Keratinocyte (primary cell): ENCODE measurements at regions not wholly inside any gene's neighbourhood (a gene's known extent, or its start where the extent isn't known, plus 50 kb on each side); places are given as distances from the start of the nearest gene placed in this dataset.

Experiments
- DNase-seq: peaks from one replicate; pipeline ENCODE4 v3.0.0-alpha.2; 2011; ENCODE audit warnings: low read depth, missing footprints, low spot score
- FAIRE-seq: peaks from 2 replicates; lab custom pipeline; 2011; peaks lifted over from hg19 to GRCh38; lab: Jason Lieb, UNC
- H2AFZ ChIP-seq: 2 replicates; pipeline ENCODE4 v1.6.0; 2012; ENCODE audit warnings: low read length, control low read depth, inconsistent platforms; ENCODE audit not compliant: control insufficient read depth
- H3K27ac ChIP-seq: 2 replicates; pipeline ENCODE4 v1.5.1; 2011; ENCODE audit warnings: low read length; ENCODE audit not compliant: control insufficient read depth, insufficient read depth
- H3K27me3 ChIP-seq: 3 replicates; pipeline ENCODE4 v1.6.0; 2011; ENCODE audit warnings: low read length; ENCODE audit not compliant: control insufficient read depth, insufficient read depth; ENCODE audit errors: extremely low read depth
- H3K36me3 ChIP-seq, 2 experiments: 2 replicates in 1 of 2; 3 replicates in 1 of 2; pipeline ENCODE4 v1.5.1; 2011; ENCODE audit warnings: low read length in 2 of 2, mild to moderate bottlenecking in 1 of 2; ENCODE audit not compliant: control insufficient read depth in 2 of 2, insufficient read depth in 2 of 2; ENCODE audit errors: extremely low read depth in 1 of 2
- H3K4me1 ChIP-seq: 3 replicates; pipeline ENCODE4 v1.5.1; 2011; ENCODE audit warnings: low read length; ENCODE audit not compliant: control insufficient read depth, insufficient read depth; ENCODE audit errors: extremely low read depth
- H3K4me2 ChIP-seq: 3 replicates; pipeline ENCODE4 v1.6.0; 2011; ENCODE audit warnings: low read depth, low read length; ENCODE audit not compliant: control insufficient read depth, insufficient read depth; ENCODE audit errors: extremely low read depth
- H3K4me3 ChIP-seq, 3 experiments: fragments of 200-600 bp in 1 of 3; sonication (generic) in 1 of 3; 2 replicates in 2 of 3; 3 replicates in 1 of 3; pipeline ENCODE4 v1.5.1; 2011 to 2016; ENCODE audit warnings: low read length in 3 of 3, mild to moderate bottlenecking in 3 of 3, control low read depth in 2 of 3, inconsistent platforms in 1 of 3, low read depth in 1 of 3, mixed read lengths in 1 of 3, mixed run types in 1 of 3, moderate library complexity in 1 of 3; ENCODE audit not compliant: control insufficient read depth in 2 of 3, insufficient read depth in 2 of 3; ENCODE audit errors: extremely low read depth in 1 of 3
- H3K79me2 ChIP-seq: 2 replicates; pipeline ENCODE4 v1.6.0; 2012; ENCODE audit warnings: low read length; ENCODE audit not compliant: control insufficient read depth, insufficient read depth
- H3K9ac ChIP-seq: 3 replicates; pipeline ENCODE4 v1.6.0; 2011; ENCODE audit warnings: low read length; ENCODE audit not compliant: control insufficient read depth, insufficient read depth; ENCODE audit errors: extremely low read depth
- H3K9me1 ChIP-seq: 3 replicates; pipeline ENCODE4 v1.6.0; 2011; ENCODE audit warnings: low read length; ENCODE audit not compliant: control insufficient read depth, insufficient read depth; ENCODE audit errors: extremely low read depth
- H3K9me3 ChIP-seq: 2 replicates; pipeline ENCODE4 v1.5.1; 2012; ENCODE audit warnings: low read depth, low read length; ENCODE audit not compliant: control insufficient read depth
- H4K20me1 ChIP-seq: 3 replicates; pipeline ENCODE4 v1.6.0; 2011; ENCODE audit warnings: low read length; ENCODE audit not compliant: control insufficient read depth, insufficient read depth; ENCODE audit errors: extremely low read depth
- CTCF ChIP-seq, 3 experiments: IDR thresholded peaks in 1 of 3; conservative IDR thresholded peaks in 1 of 3; optimal IDR thresholded peaks in 1 of 3; 2 replicates in 2 of 3; 3 replicates in 1 of 3; pipeline versions ENCODE3 to v1.5.1; 2011; ENCODE audit warnings: low read length in 3 of 3, mild to moderate bottlenecking in 3 of 3, moderate library complexity in 2 of 3, control low read depth in 1 of 3, inconsistent platforms in 1 of 3; ENCODE audit not compliant: insufficient read depth in 2 of 3; ENCODE audit errors: extremely low read depth in 1 of 3
- EZH2 ChIP-seq: IDR thresholded peaks from one replicate; pipeline ENCODE4 v1.6.1; 2012; ENCODE audit warnings: inconsistent platforms, mild to moderate bottlenecking, low read length, moderate library complexity
- dilution Hi-C: fragments of 300-500 bp; cut with MboI; formaldehyde crosslinking; loops from one replicate; pipeline ENCODE4 v1.7.0; 2020; ENCODE audit warnings: low sequenced_read_pairs; ENCODE audit not compliant: extremely low pct_ligation_motif_present

GRCh38 chr14:32012062-32012461, 65.0 kb upstream of the ARHGAP5 start:
- H3K4me1 ChIP-seq, result peaks cover 13% of the 10 kb centered on the region
- dilution Hi-C loops, result no loop called here
- H3K9ac ChIP-seq, result no peak overlapping the region
- DNase-seq (no peak), FAIRE-seq (no peak)
- H3K27me3 ChIP-seq, result no peaks in the 10 kb centered on the region
- no peak overlapping the region for H3K27ac ChIP-seq
- no peaks in the 10 kb centered on the region for H4K20me1 ChIP-seq
- no peaks in the 10 kb centered on the region for H3K9me3 ChIP-seq
- H3K79me2 ChIP-seq, result no peaks in the 10 kb centered on the region
- no peak for TF ChIP-seq EZH2
- TF ChIP-seq CTCF (optimal IDR thresholded peaks at IDR 0.05 in 1 of 3, IDR thresholded peaks at IDR 0.05 in 1 of 3, conservative IDR thresholded peaks at IDR 0.05 in 1 of 3; ENCODE audit: extremely low read depth in 1 of 3, insufficient read depth in 2 of 3, low read length in 3 of 3), result no peak
- no peak overlapping the region for H3K4me2 ChIP-seq
- no peak overlapping the region for H2AFZ ChIP-seq
- no peak overlapping the region for H3K4me3 ChIP-seq
- H3K36me3 ChIP-seq, result no peaks in the 10 kb centered on the region
- H3K9me1 ChIP-seq, result peaks cover 2% of the 10 kb centered on the region

DNA sequence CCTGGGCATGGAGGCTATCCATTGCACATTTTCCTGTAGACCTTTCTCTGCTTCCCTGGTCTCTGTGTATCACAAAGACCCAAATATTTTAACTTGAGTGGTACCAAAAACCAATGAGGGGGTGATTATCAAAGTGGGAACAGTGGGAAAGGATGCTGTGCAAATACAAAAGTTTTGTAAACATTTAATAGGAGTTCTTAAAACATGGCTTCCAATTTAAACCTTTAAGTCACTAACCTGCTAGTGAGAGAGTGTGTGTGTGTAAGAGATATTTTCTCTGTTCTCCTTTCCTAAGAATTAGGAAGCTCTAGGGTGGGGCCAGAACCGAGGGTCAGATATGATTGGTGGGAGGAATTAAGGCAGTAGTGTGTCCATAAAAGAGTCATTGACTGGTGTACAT, 64.5 kb upstream of the ARHGAP5 start:
- Histone ChIP-seq H3K9me3 (no peaks in the 10 kb centered on the region), H3K27me3 (no peaks in the 10 kb centered on the region), H3K4me1 (peaks cover 13% of the 10 kb centered on the region), H3K9me1 (peaks cover 2% of the 10 kb centered on the region), H4K20me1 (no peaks in the 10 kb centered on the region), H3K4me2 (no peak overlapping the region), H3K27ac (no peak overlapping the region), H3K79me2 (no peaks in the 10 kb centered on the region), H3K36me3 (no peaks in the 10 kb centered on the region), H3K4me3 (no peak overlapping the region), H2AFZ (no peak overlapping the region), H3K9ac (no peak overlapping the region)
- dilution Hi-C loops, result no loop called here
- FAIRE-seq, result no peak
- no peak for TF ChIP-seq EZH2
- TF ChIP-seq CTCF (optimal IDR thresholded peaks at IDR 0.05 in 1 of 3, IDR thresholded peaks at IDR 0.05 in 1 of 3, conservative IDR thresholded peaks at IDR 0.05 in 1 of 3; ENCODE audit: extremely low read depth in 1 of 3, insufficient read depth in 2 of 3, low read length in 3 of 3), result no peak
- DNase-seq, result no peak
